ENCODE measurements at regions not wholly inside any gene's neighbourhood (a gene's known extent, or its start where the extent isn't known, plus 50 kb on each side); places are given as distances from the start of the nearest gene placed in this dataset.

- no peak for DNase-seq (ENCODE audit: low read depth)
- no peak for TF ChIP-seq CTCF (conservative IDR thresholded peaks at IDR 0.05; ENCODE audit: low read depth, low read length)
Measured at GRCh38 chr1:4494558-4494957, 159.9 kb upstream of the AJAP1 start.

GRCh38 chr1:4495809-4496208, 158.6 kb upstream of the AJAP1 start:
- DNase-seq (ENCODE audit: low read depth): no peak
- TF ChIP-seq CTCF (conservative IDR thresholded peaks at IDR 0.05; ENCODE audit: low read depth, low read length): no peak
- H3K4me3 ChIP-seq (ENCODE audit: low read depth, low read length): no peak overlapping the region

More at GRCh38 chr1:4494558-4494957, 159.9 kb upstream of the AJAP1 start:
- no peak overlapping the region for H3K4me3 ChIP-seq (ENCODE audit: low read depth, low read length)

- H3K4me3 ChIP-seq (ENCODE audit: low read depth, low read length): no peak overlapping the region
- no peak for DNase-seq (ENCODE audit: low read depth)
- TF ChIP-seq CTCF (conservative IDR thresholded peaks at IDR 0.05; ENCODE audit: low read depth, low read length): no peak
Measured at GRCh38 chr1:4500441-4500840, 154.0 kb upstream of the AJAP1 start.

- DNase-seq (ENCODE audit: low read depth): no peak
- TF ChIP-seq CTCF (conservative IDR thresholded peaks at IDR 0.05; ENCODE audit: low read depth, low read length): no peak
- H3K4me3 ChIP-seq (ENCODE audit: low read depth, low read length): no peak overlapping the region
Measured at GRCh38 chr1:4506591-4506990, 147.8 kb upstream of the AJAP1 start.

- DNase-seq (ENCODE audit: low read depth): no peak
- no peak for TF ChIP-seq CTCF (conservative IDR thresholded peaks at IDR 0.05; ENCODE audit: low read depth, low read length)
Measured at GRCh38 chr1:4509206-4509605, 145.2 kb upstream of the AJAP1 start.

GRCh38 chr1:4510276-4510691, 144.1 kb upstream of the AJAP1 start:
- no peak for DNase-seq (ENCODE audit: low read depth)
- TF ChIP-seq CTCF (conservative IDR thresholded peaks at IDR 0.05; ENCODE audit: low read depth, low read length): no peak

More at GRCh38 chr1:4509206-4509605, 145.2 kb upstream of the AJAP1 start:
- no peak overlapping the region for H3K4me3 ChIP-seq (ENCODE audit: low read depth, low read length)

GRCh38 chr1:4511374-4511773, 143.0 kb upstream of the AJAP1 start:
- no peak for TF ChIP-seq CTCF (conservative IDR thresholded peaks at IDR 0.05; ENCODE audit: low read depth, low read length)
- DNase-seq (ENCODE audit: low read depth): no peak
- no peak overlapping the region for H3K4me3 ChIP-seq (ENCODE audit: low read depth, low read length)

More at GRCh38 chr1:4510276-4510691, 144.1 kb upstream of the AJAP1 start:
- H3K4me3 ChIP-seq (ENCODE audit: low read depth, low read length): no peak overlapping the region

Data from choroid plexus epithelial cell (primary cell).